Transverse colon (tissue), 4 donors: ENCODE measurements at regions not wholly inside any gene's neighbourhood (a gene's known extent, or its start where the extent isn't known, plus 50 kb on each side); places are given as distances from the start of the nearest gene placed in this dataset.
"Not testable (repeated sequence)": the region's sequence is repeated elsewhere in the genome, so short reads cannot be mapped to it uniquely, and the experiment has no call there.

Experiments used
- DNase-seq: peaks from one replicate; pipeline ENCODE4 v3.0.0-alpha.2; 2019
- H3K27ac ChIP-seq, 4 donors: fragments of 200-600 bp; sonication (generic); 2 replicates each; pipeline ENCODE4 v1.5.1; 2016 to 2018; ENCODE audit warnings: inconsistent platforms in 4 of 4
- H3K27me3 ChIP-seq: fragments of 200-600 bp; sonication (generic); 2 replicates; pipeline ENCODE4 v1.5.1; 2017; ENCODE audit warnings: inconsistent platforms
- H3K36me3 ChIP-seq, 4 donors: fragments of 200-600 bp; sonication (generic); 2 replicates each; pipeline ENCODE4 v1.5.1; 2017 to 2019; ENCODE audit warnings: inconsistent platforms in 4 of 4
- H3K4me1 ChIP-seq, 4 donors: fragments of 200-600 bp; sonication (generic); 2 replicates each; pipeline ENCODE4 v1.5.1; 2017 to 2020; ENCODE audit warnings: inconsistent platforms in 4 of 4
- H3K4me3 ChIP-seq, 4 donors: fragments of 200-600 bp; sonication (generic); 1 replicate in 1 of 4; 2 replicates in 3 of 4; pipeline versions ENCODE4 v1.5.1 to v1.6.1; 2017 to 2019; ENCODE audit warnings: inconsistent platforms in 4 of 4
- H3K9me3 ChIP-seq, 2 donors: fragments of 200-600 bp; sonication (generic); 2 replicates each; pipeline ENCODE4 v1.5.1; 2017 to 2019; ENCODE audit warnings: inconsistent platforms in 2 of 2
- CTCF ChIP-seq, 5 experiments: fragments of 200-600 bp in 3 of 5; fragments of 450-650 bp in 2 of 5; sonication (generic) in 3 of 5; IDR thresholded peaks; 1 replicate in 2 of 5; 2 replicates in 3 of 5; pipeline ENCODE4 v1.5.1; 2016 to 2017; ENCODE audit warnings: antibody characterized with exemption in 5 of 5, inconsistent platforms in 3 of 5, mild to moderate bottlenecking in 2 of 5, moderate library complexity in 1 of 5
- EP300 ChIP-seq: sonication (generic); formaldehyde crosslinking; IDR thresholded peaks from one replicate; pipeline ENCODE4 v1.6.1; 2017; ENCODE audit warnings: antibody characterized with exemption, low read depth
- POLR2A ChIP-seq: fragments of 450-650 bp; IDR thresholded peaks from one replicate; pipeline ENCODE4 v1.6.1; 2016; ENCODE audit warnings: antibody characterized with exemption, mild to moderate bottlenecking, moderate library complexity
- POLR2AphosphoS5 ChIP-seq, 3 donors: sonication (generic); formaldehyde crosslinking; IDR thresholded peaks; one replicate each; pipeline ENCODE4 v1.6.1; 2016; ENCODE audit warnings: antibody characterized with exemption in 3 of 3
- WGBS, 2 donors: methylation state at CpG; one replicate each; pipeline ENCODE4 v1.1.5; 2018; ENCODE audit warnings: low coverage in 1 of 2; 5-methylcytosine and 5-hydroxymethylcytosine counted together
- in situ Hi-C, 4 donors: fragments of 200-750 bp; cut with MboI; loops; one replicate each; pipeline versions ENCODE4 v1.15.0 to v1.15.1; 2017; ENCODE audit warnings: low sequenced_read_pairs in 3 of 4, low pct_ligation_motif_present in 1 of 4, low pct_unique_long_range_greater_than_20kb in 1 of 4
- intact Hi-C: fragments of 100-400 bp; cut with DNase I; formaldehyde crosslinking; loops from one replicate; pipeline ENCODE4 v1.15.1; 2023; ENCODE audit warnings: low total_unique reads

DNA sequence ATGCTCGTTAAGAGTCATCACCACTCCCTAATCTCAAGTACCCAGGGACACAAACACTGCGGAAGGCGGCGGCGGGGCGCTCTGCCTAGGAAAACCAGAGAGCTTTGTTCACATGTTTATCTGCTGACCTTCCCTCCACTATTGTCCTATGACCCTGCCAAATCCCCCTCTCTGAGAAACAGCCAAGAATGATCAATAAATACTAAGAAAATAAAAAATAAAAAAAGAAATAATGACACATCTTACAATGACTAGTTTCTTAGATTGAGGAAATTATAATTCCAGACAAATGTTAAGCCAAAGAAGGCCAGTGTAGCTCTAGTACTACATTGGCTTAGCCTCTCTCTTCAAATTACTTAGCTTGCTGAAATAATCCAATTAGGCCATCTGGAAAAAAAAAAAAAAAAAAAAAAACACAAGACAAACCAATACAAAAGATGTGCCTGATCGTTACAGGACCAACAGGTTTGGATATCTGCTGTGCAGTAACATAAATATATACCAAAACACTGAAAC is 58.0 kb downstream of the ANXA2R start:
- Histone ChIP-seq H3K27ac (no peak overlapping the region), H3K36me3 (no peaks in the 10 kb centered on the region), H3K4me1 (no peaks in the 10 kb centered on the region), H3K27me3 (peaks cover 33% of the 10 kb centered on the region), H3K9me3 (no peaks in the 10 kb centered on the region), H3K4me3 (no peak overlapping the region)
- TF ChIP-seq POLR2AphosphoS5 (IDR thresholded peaks at IDR 0.05) (no peak), CTCF (IDR thresholded peaks at IDR 0.05) (no peak), POLR2A (no peak), EP300 (no peak)
- in situ Hi-C loops (no loop called here), intact Hi-C loops (no loop called here)
- no peak for DNase-seq
- WGBS, 2 donors, result 41 to 54% methylated on average over 5 to 7 of the region's 7 CpGs

- H3K36me3 ChIP-seq, H3K4me1 ChIP-seq, in situ Hi-C loops, H3K27ac ChIP-seq, intact Hi-C loops, H3K9me3 ChIP-seq, DNase-seq, H3K4me3 ChIP-seq: not testable (repeated sequence)
- 67% methylated on average over 1 of the region's 8 CpGs; no CpG with 5 or more reads in 1 of the 2 donors for WGBS, 2 donors
- peaks cover 28% of the 10 kb centered on the region for H3K27me3 ChIP-seq
Observed at GRCh38 chr5:42981417-42982106, 58.6 kb downstream of the ANXA2R start.

GRCh38 chr5:42981015-42981414 is 59.1 kb downstream of the ANXA2R start:
- WGBS, 2 donors, result no CpG with 5 or more reads among the region's 5 CpGs
- H3K27ac ChIP-seq, H3K4me3 ChIP-seq, H3K36me3 ChIP-seq, in situ Hi-C loops, DNase-seq, intact Hi-C loops, H3K4me1 ChIP-seq, H3K9me3 ChIP-seq: not testable (repeated sequence)
- peaks cover 27% of the 10 kb centered on the region for H3K27me3 ChIP-seq

GRCh38 chr5:42980391-42980790 is 59.7 kb downstream of the ANXA2R start:
- intact Hi-C loops, H3K4me3 ChIP-seq, DNase-seq, H3K27ac ChIP-seq, H3K9me3 ChIP-seq, H3K36me3 ChIP-seq, in situ Hi-C loops, H3K4me1 ChIP-seq: not testable (repeated sequence)
- 98% methylated on average over 25 of the region's 36 CpGs; no CpG with 5 or more reads in 1 of the 2 donors for WGBS, 2 donors
- H3K27me3 ChIP-seq, result peaks cover 25% of the 10 kb centered on the region

DNA sequence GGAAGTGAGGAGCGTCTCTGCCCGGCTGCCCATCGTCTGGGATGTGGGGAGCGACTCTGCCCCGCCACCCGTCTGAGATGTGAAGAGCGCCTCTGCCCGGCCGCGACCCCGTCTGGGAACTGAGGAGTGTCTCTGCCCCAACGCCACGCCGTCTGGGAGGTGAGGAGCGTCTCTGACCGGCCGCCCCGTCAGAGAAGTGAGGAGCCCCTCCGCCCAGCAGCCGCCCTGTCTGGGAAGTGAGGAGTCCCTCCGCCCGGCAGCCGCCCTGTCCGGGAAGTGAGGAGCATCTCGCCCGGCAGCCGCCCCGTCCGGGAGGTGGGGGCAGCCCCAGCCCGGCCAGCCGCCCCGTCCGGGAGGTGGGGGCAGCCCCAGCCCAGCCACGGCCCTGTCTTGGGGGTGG is 60.9 kb downstream of the ANXA2R start:
- H3K9me3 ChIP-seq, H3K36me3 ChIP-seq, H3K4me1 ChIP-seq, H3K27ac ChIP-seq, intact Hi-C loops, H3K4me3 ChIP-seq, in situ Hi-C loops, DNase-seq: not testable (repeated sequence)
- H3K27me3 ChIP-seq, result peaks cover 16% of the 10 kb centered on the region
- WGBS, 2 donors, result 99% methylated on average over 34 of the region's 34 CpGs; no CpG with 5 or more reads in 1 of the 2 donors

DNA sequence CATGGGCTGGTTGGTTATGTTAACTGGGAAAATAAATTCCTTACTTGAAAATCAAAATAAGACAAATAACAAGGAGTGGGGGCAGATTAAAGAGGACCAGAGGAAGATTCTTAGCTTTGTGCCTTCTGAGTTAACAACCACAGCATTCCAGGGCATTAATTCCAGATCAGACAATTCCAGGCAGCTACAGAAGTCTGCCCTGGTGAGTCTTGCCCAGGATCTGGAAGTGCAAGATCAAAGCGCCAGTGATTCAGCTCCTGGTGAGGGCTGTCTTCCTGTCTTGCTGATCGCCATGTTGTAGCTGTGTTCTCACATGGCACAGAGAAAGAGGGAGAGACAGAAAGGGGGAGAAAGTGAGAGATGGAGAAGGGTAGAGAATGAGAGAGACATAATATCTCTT is 65.6 kb downstream of the ANXA2R start:
- no peaks in the 10 kb centered on the region for H3K36me3 ChIP-seq
- H3K9me3 ChIP-seq, result no peaks in the 10 kb centered on the region
- no peak overlapping the region for H3K4me3 ChIP-seq
- H3K27ac ChIP-seq, result no peak overlapping the region
- TF ChIP-seq POLR2A (no peak), EP300 (no peak), POLR2AphosphoS5 (IDR thresholded peaks at IDR 0.05) (no peak), CTCF (IDR thresholded peaks at IDR 0.05) (no peak)
- in situ Hi-C loops (no loop called here), intact Hi-C loops (no loop called here)
- 93% methylated on average over 2 of the region's 2 CpGs; no CpG with 5 or more reads in 1 of the 2 donors for WGBS, 2 donors
- H3K27me3 ChIP-seq, result no peaks in the 10 kb centered on the region
- no peaks in the 10 kb centered on the region for H3K4me1 ChIP-seq
- no peak for DNase-seq
